Glutamatergic neuron (in vitro differentiated cells): ENCODE measurements at regions not wholly inside any gene's neighbourhood (a gene's known extent, or its start where the extent isn't known, plus 50 kb on each side); places are given as distances from the start of the nearest gene placed in this dataset.

Source experiments
- DNase-seq: peaks from one replicate; pipeline ENCODE4 v3.0.0; 2022
- H3K27ac Mint-ChIP-seq: one replicate; pipeline ENCODE4 v1.8.0; 2020; ENCODE audit warnings: mild to moderate bottlenecking, mixed read lengths, inconsistent platforms; ENCODE audit not compliant: unreplicated experiment
- H3K27me3 Mint-ChIP-seq: one replicate; pipeline ENCODE4 v1.8.0; 2020; ENCODE audit warnings: mild to moderate bottlenecking, moderate library complexity, mixed read lengths, inconsistent platforms; ENCODE audit not compliant: unreplicated experiment
- H3K36me3 Mint-ChIP-seq: one replicate; pipeline ENCODE4 v1.8.0; 2020; ENCODE audit warnings: mild to moderate bottlenecking, mixed read lengths, inconsistent platforms; ENCODE audit not compliant: unreplicated experiment
- H3K4me1 Mint-ChIP-seq: one replicate; pipeline ENCODE4 v1.8.0; 2020; ENCODE audit warnings: mild to moderate bottlenecking, low read depth, mixed read lengths, inconsistent platforms; ENCODE audit not compliant: unreplicated experiment
- H3K4me3 Mint-ChIP-seq: one replicate; pipeline ENCODE4 v1.8.0; 2020; ENCODE audit warnings: mild to moderate bottlenecking, mixed read lengths, inconsistent platforms; ENCODE audit not compliant: unreplicated experiment
- H3K9me3 Mint-ChIP-seq: one replicate; pipeline ENCODE4 v1.8.0; 2020; ENCODE audit warnings: mild to moderate bottlenecking, moderate library complexity, mixed read lengths, inconsistent platforms; ENCODE audit not compliant: unreplicated experiment
- CTCF ChIP-seq: fragments of 200-600 bp; sonication (generic); IDR thresholded peaks from one replicate; pipeline ENCODE4 v1.5.0; 2021; ENCODE audit not compliant: partially characterized antibody, unreplicated experiment

GRCh38 chr3:10712121-10712520 is 103.9 kb upstream of the SLC6A11 start:
- peaks cover 12% of the 10 kb centered on the region for H3K27me3 Mint-ChIP-seq
- H3K36me3 Mint-ChIP-seq, result peaks cover 4% of the 10 kb centered on the region
- no peak overlapping the region for H3K27ac Mint-ChIP-seq
- no peak for TF ChIP-seq CTCF
- H3K4me3 Mint-ChIP-seq, result no peak overlapping the region
- H3K4me1 Mint-ChIP-seq, result peaks cover 3% of the 10 kb centered on the region
- no peak for DNase-seq
- H3K9me3 Mint-ChIP-seq, result peaks cover 4% of the 10 kb centered on the region

GRCh38 chr3:10713656-10714055 is 102.4 kb upstream of the SLC6A11 start:
- H3K4me1 Mint-ChIP-seq, result peaks cover 2% of the 10 kb centered on the region
- H3K27me3 Mint-ChIP-seq, result peaks cover 10% of the 10 kb centered on the region
- DNase-seq, result no peak
- no peak for TF ChIP-seq CTCF
- H3K9me3 Mint-ChIP-seq, result peaks cover 4% of the 10 kb centered on the region
- H3K4me3 Mint-ChIP-seq, result no peak overlapping the region
- H3K36me3 Mint-ChIP-seq, result peaks cover 4% of the 10 kb centered on the region
- no peak overlapping the region for H3K27ac Mint-ChIP-seq

GRCh38 chr3:10715886-10716285 is 100.1 kb upstream of the SLC6A11 start:
- DNase-seq, result no peak
- Mint-ChIP-seq H3K4me1 (peaks cover 1% of the 10 kb centered on the region), H3K9me3 (no peaks in the 10 kb centered on the region), H3K27me3 (peaks cover 7% of the 10 kb centered on the region), H3K36me3 (peaks cover 4% of the 10 kb centered on the region), H3K4me3 (no peak overlapping the region), H3K27ac (no peak overlapping the region)
- TF ChIP-seq CTCF, result no peak

GRCh38 chr3:10716964-10717363 is 99.1 kb upstream of the SLC6A11 start:
- Mint-ChIP-seq H3K27me3 (peaks cover 7% of the 10 kb centered on the region), H3K4me3 (no peak overlapping the region), H3K9me3 (no peaks in the 10 kb centered on the region), H3K36me3 (peaks cover 4% of the 10 kb centered on the region), H3K4me1 (no peaks in the 10 kb centered on the region), H3K27ac (no peak overlapping the region)
- DNase-seq, result no peak
- no peak for TF ChIP-seq CTCF

- Mint-ChIP-seq H3K4me3 (no peak overlapping the region), H3K9me3 (no peaks in the 10 kb centered on the region), H3K27me3 (peaks cover 4% of the 10 kb centered on the region), H3K36me3 (peaks cover 4% of the 10 kb centered on the region), H3K27ac (no peak overlapping the region), H3K4me1 (no peaks in the 10 kb centered on the region)
- DNase-seq, result no peak
- no peak for TF ChIP-seq CTCF
Measured at GRCh38 chr3:10717756-10718155, 98.3 kb upstream of the SLC6A11 start.
